Left ventricle myocardium inferior (tissue), 1 donor: ENCODE measurements at regions not wholly inside any gene's neighbourhood (a gene's known extent, or its start where the extent isn't known, plus 50 kb on each side); places are given as distances from the start of the nearest gene placed in this dataset.

Experiments used
- DNase-seq: peaks from one replicate; pipeline ENCODE4 v3.0.0-alpha.2; 2020
- H3K27ac ChIP-seq: fragments of 200-600 bp; replicated peaks from 2 replicates; pipeline ENCODE4 v1.8.0; 2021
- H3K27me3 ChIP-seq: fragments of 200-600 bp; 2 replicates; pipeline ENCODE4 v1.8.0; 2021; ENCODE audit warnings: low read depth
- H3K36me3 ChIP-seq: fragments of 200-600 bp; 2 replicates; pipeline ENCODE4 v1.8.0; 2021
- H3K4me1 ChIP-seq: fragments of 200-600 bp; 2 replicates; pipeline ENCODE4 v1.8.0; 2021
- H3K4me3 ChIP-seq: fragments of 200-600 bp; 2 replicates; pipeline ENCODE4 v1.8.0; 2021; ENCODE audit warnings: mild to moderate bottlenecking, moderate library complexity
- H3K9me3 ChIP-seq: fragments of 200-600 bp; replicated peaks from 2 replicates; pipeline ENCODE4 v1.8.0; 2021
- CTCF ChIP-seq: fragments of 200-600 bp; IDR thresholded peaks from 2 replicates; pipeline ENCODE4 v1.8.0; 2021; ENCODE audit warnings: antibody characterized with exemption, mild to moderate bottlenecking, borderline replicate concordance
- intact Hi-C: fragments of 100-400 bp; cut with micrococcal nuclease; formaldehyde crosslinking; loops from one replicate; pipeline ENCODE4 v1.11.0; 2022
- donor health status: DM: no; HTN: yes; CAD: no; lungs with severe emphysema.

GRCh38 chr9:78777747-78778146, 480.8 kb downstream of the PSAT1 start:
- no peak for DNase-seq
- H3K27ac ChIP-seq, result no peak overlapping the region
- intact Hi-C loops, result no loop called here
- no peak overlapping the region for H3K4me3 ChIP-seq
- no peaks in the 10 kb centered on the region for H3K36me3 ChIP-seq
- H3K4me1 ChIP-seq, result no peaks in the 10 kb centered on the region
- H3K27me3 ChIP-seq, result no peaks in the 10 kb centered on the region
- no peak for TF ChIP-seq CTCF
- no peaks in the 10 kb centered on the region for H3K9me3 ChIP-seq

- DNase-seq, result no peak
- H3K9me3 ChIP-seq, result no peaks in the 10 kb centered on the region
- H3K36me3 ChIP-seq, result no peaks in the 10 kb centered on the region
- H3K27me3 ChIP-seq, result no peaks in the 10 kb centered on the region
- intact Hi-C loops, result no loop called here
- no peak for TF ChIP-seq CTCF
- H3K4me1 ChIP-seq, result no peaks in the 10 kb centered on the region
- no peak overlapping the region for H3K4me3 ChIP-seq
- no peak overlapping the region for H3K27ac ChIP-seq
Observed at GRCh38 chr9:78778318-78778717, 481.4 kb downstream of the PSAT1 start.

- no peaks in the 10 kb centered on the region for H3K9me3 ChIP-seq
- no peaks in the 10 kb centered on the region for H3K27me3 ChIP-seq
- H3K27ac ChIP-seq, result no peak overlapping the region
- no peak overlapping the region for H3K4me3 ChIP-seq
- no peaks in the 10 kb centered on the region for H3K36me3 ChIP-seq
- no peaks in the 10 kb centered on the region for H3K4me1 ChIP-seq
- no peak for TF ChIP-seq CTCF
- DNase-seq, result no peak
- intact Hi-C loops, result no loop called here
Observed at GRCh38 chr9:78778861-78779374, 482.0 kb downstream of the PSAT1 start.

GRCh38 chr9:78781681-78782080, 484.8 kb downstream of the PSAT1 start:
- no peak for DNase-seq
- intact Hi-C loops, result no loop called here

GRCh38 chr9:78782234-78782633, 485.3 kb downstream of the PSAT1 start:
- H3K27ac ChIP-seq, result no peak overlapping the region
- H3K27me3 ChIP-seq, result no peaks in the 10 kb centered on the region
- TF ChIP-seq CTCF, result no peak
- H3K9me3 ChIP-seq, result no peaks in the 10 kb centered on the region
- H3K36me3 ChIP-seq, result no peaks in the 10 kb centered on the region
- no peak for DNase-seq
- intact Hi-C loops, result no loop called here
- H3K4me1 ChIP-seq, result no peaks in the 10 kb centered on the region
- no peak overlapping the region for H3K4me3 ChIP-seq

More at GRCh38 chr9:78781681-78782080, 484.8 kb downstream of the PSAT1 start:
- TF ChIP-seq CTCF, result no peak
- H3K4me1 ChIP-seq, result no peaks in the 10 kb centered on the region
- no peaks in the 10 kb centered on the region for H3K36me3 ChIP-seq
- no peak overlapping the region for H3K4me3 ChIP-seq
- no peaks in the 10 kb centered on the region for H3K9me3 ChIP-seq
- no peaks in the 10 kb centered on the region for H3K27me3 ChIP-seq
- no peak overlapping the region for H3K27ac ChIP-seq

- H3K4me3 ChIP-seq, result no peak overlapping the region
- TF ChIP-seq CTCF, result no peak
- intact Hi-C loops, result no loop called here
- H3K4me1 ChIP-seq, result no peaks in the 10 kb centered on the region
- no peaks in the 10 kb centered on the region for H3K36me3 ChIP-seq
- no peaks in the 10 kb centered on the region for H3K27me3 ChIP-seq
- no peak overlapping the region for H3K27ac ChIP-seq
- no peaks in the 10 kb centered on the region for H3K9me3 ChIP-seq
- no peak for DNase-seq
Observed at GRCh38 chr9:78782858-78783257, 485.9 kb downstream of the PSAT1 start.
